WERI-Rb-1 (cell line): ENCODE measurements at regions not wholly inside any gene's neighbourhood (a gene's known extent, or its start where the extent isn't known, plus 50 kb on each side); places are given as distances from the start of the nearest gene placed in this dataset.

Source experiments
- DNase-seq: peaks from one replicate; pipeline ENCODE4 v3.0.0-alpha.2; 2020
- H3K27ac ChIP-seq: fragments of 250-450 bp; sonication (Bioruptor Pico); 2 replicates; pipeline ENCODE4 v1.5.1; 2020; ENCODE audit warnings: mild to moderate bottlenecking, moderate library complexity
- H3K27me3 ChIP-seq: fragments of 250-450 bp; sonication (Bioruptor Pico); 2 replicates; pipeline ENCODE4 v1.5.1; 2021; ENCODE audit warnings: mild to moderate bottlenecking, low read depth, moderate library complexity; ENCODE audit not compliant: insufficient read depth, severe bottlenecking
- H3K36me3 ChIP-seq: fragments of 250-450 bp; sonication (Bioruptor Pico); 2 replicates; pipeline ENCODE4 v1.5.1; 2020; ENCODE audit warnings: mild to moderate bottlenecking, moderate library complexity
- H3K4me3 ChIP-seq: 2 replicates; pipeline ENCODE4 v1.5.1; 2011; ENCODE audit warnings: low read depth, mild to moderate bottlenecking, control low read depth, low read length
- H3K9me3 ChIP-seq: fragments of 250-450 bp; sonication (Bioruptor Pico); 2 replicates; pipeline ENCODE4 v1.5.1; 2021; ENCODE audit warnings: mild to moderate bottlenecking, moderate library complexity; ENCODE audit not compliant: severe bottlenecking
- TF ChIP-seq, protein P1 (sequence below): IDR thresholded peaks from 2 replicates; pipeline ENCODE4 v1.5.1; 2011; ENCODE audit warnings: low read depth, mild to moderate bottlenecking, control low read depth, inconsistent platforms, low read length

DNA sequence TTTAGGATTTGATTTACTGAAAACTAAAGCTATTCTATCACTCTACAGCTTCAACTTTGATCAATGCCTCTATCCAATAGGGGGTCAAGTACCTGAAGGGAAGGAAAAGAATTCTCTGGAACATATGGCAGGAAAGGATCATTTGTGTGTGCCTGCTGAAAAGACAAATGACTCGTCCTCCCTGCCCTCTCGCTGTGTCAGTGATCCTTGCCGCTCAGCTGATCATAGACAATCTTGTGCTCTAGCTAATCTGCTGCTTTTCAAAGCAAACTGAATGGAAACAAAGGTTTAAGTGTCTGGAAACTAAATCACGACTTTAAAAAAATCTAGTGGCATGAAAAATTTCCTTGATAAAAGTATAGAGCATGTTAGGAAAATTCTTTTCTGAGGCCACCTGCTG lies 75.6 kb upstream of the CPO start:
- no peaks in the 10 kb centered on the region for H3K27me3 ChIP-seq
- H3K36me3 ChIP-seq: no peaks in the 10 kb centered on the region
- no peak overlapping the region for H3K27ac ChIP-seq
- no peak overlapping the region for H3K4me3 ChIP-seq
- no peaks in the 10 kb centered on the region for H3K9me3 ChIP-seq
- DNase-seq: peak; percentile 46
- TF ChIP-seq, protein P1, sequence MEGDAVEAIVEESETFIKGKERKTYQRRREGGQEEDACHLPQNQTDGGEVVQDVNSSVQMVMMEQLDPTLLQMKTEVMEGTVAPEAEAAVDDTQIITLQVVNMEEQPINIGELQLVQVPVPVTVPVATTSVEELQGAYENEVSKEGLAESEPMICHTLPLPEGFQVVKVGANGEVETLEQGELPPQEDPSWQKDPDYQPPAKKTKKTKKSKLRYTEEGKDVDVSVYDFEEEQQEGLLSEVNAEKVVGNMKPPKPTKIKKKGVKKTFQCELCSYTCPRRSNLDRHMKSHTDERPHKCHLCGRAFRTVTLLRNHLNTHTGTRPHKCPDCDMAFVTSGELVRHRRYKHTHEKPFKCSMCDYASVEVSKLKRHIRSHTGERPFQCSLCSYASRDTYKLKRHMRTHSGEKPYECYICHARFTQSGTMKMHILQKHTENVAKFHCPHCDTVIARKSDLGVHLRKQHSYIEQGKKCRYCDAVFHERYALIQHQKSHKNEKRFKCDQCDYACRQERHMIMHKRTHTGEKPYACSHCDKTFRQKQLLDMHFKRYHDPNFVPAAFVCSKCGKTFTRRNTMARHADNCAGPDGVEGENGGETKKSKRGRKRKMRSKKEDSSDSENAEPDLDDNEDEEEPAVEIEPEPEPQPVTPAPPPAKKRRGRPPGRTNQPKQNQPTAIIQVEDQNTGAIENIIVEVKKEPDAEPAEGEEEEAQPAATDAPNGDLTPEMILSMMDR: no peak

DNA sequence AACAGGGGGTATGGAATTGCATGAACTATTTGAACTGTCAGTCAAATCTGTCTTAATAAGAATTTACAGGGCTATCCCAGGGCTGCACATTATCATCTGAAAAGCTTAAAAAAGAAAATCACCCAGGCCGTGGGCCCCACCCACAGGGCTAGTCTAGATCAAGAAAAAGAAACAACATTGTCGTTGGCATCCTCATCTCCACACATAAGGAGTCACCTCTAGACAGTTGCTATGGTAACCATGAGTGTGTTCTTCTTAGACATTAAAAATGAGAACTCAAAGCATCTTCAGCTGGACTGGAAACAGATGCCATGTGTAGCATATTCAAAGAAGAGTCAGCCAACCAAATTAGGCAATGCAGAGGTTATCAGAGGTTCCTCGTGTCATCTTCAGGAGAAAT lies 72.3 kb upstream of the CPO start:
- Histone ChIP-seq H3K9me3 (no peaks in the 10 kb centered on the region), H3K36me3 (no peaks in the 10 kb centered on the region), H3K27ac (no peak overlapping the region), H3K4me3 (no peak overlapping the region), H3K27me3 (no peaks in the 10 kb centered on the region)
- TF ChIP-seq, protein P1: no peak
- no peak for DNase-seq

DNA sequence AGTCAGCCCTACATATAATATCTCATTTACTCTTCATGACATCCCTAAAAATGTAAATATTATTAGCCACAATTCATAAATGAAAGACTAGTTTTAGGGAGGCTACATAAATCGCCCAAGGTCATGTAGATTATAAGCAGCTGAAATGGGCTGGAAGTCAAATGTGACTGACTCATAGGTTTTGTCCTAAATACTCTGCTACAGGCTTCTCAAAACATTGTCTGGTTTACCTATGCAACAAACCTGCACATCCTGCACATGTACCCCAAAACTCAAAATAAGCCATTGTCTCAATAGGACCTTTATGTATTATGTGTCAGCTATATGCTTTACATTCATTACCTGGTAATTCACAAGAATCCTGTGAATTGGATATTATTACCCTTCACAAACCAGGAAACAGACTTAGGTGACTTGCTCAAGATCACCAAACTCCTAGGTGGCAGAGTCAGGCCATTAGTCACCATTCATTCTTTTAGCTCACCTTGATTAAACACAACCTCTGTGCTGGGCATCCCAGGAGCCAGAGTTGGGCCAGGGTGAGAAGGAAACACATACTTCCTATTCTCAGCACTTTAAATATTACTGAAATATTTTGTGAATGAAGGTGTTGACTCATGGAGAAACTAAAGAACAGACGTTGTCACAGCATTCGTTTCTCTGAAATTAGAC lies 69.4 kb upstream of the CPO start:
- no peaks in the 10 kb centered on the region for H3K36me3 ChIP-seq
- no peaks in the 10 kb centered on the region for H3K9me3 ChIP-seq
- TF ChIP-seq, protein P1: no peak
- DNase-seq: no peak
- no peak overlapping the region for H3K4me3 ChIP-seq
- H3K27ac ChIP-seq: no peak overlapping the region
- no peaks in the 10 kb centered on the region for H3K27me3 ChIP-seq

DNA sequence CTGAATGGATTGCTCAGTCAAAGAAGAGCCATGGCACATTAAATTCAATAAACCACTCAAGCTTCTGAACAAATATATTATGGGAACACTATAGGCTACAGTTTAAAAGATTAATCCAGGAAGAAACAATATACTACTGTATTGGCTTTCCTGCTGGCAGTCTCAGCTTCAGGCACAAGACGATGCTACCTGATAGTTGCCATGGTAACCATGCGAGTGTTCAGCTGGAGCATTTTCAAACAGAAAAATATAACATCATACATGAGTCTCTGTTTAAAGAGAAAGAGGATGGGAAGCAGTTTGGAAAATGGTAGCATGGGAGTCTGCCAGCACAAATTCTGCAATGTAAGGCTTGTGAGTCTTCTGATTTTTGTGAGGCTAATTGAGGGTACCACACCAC lies 65.9 kb upstream of the CPO start:
- H3K27ac ChIP-seq: no peak overlapping the region
- DNase-seq: no peak
- H3K9me3 ChIP-seq: no peaks in the 10 kb centered on the region
- TF ChIP-seq, protein P1: no peak
- no peaks in the 10 kb centered on the region for H3K27me3 ChIP-seq
- H3K4me3 ChIP-seq: no peak overlapping the region
- no peaks in the 10 kb centered on the region for H3K36me3 ChIP-seq

DNA sequence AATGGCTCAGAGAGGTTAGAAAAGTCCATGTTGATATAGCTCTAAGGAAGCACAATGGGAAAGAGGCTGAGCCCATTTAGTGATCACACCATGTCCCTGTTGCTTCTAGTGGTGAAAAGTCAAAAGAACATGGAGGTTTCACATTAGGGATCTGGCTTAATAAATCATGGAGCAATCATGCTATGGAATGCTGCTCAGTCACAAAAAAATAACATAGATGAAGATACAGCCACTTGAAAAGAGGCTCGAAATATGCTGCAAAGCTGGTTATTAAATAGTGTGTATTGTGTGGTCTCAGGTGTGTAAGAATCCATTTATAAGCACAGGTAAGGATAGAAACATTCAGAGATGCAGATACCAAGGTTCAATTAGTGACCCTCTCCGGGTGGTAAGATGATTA lies 63.6 kb upstream of the CPO start:
- Histone ChIP-seq H3K4me3 (no peak overlapping the region), H3K27ac (no peak overlapping the region), H3K36me3 (no peaks in the 10 kb centered on the region), H3K9me3 (no peaks in the 10 kb centered on the region), H3K27me3 (no peaks in the 10 kb centered on the region)
- DNase-seq: no peak
- TF ChIP-seq, protein P1: no peak
